Hepatocyte (in vitro differentiated cells): ENCODE measurements at regions not wholly inside any gene's neighbourhood (a gene's known extent, or its start where the extent isn't known, plus 50 kb on each side); places are given as distances from the start of the nearest gene placed in this dataset.

Source experiments
- DNase-seq: peaks from one replicate; pipeline ENCODE4 v3.0.0-alpha.2; 2016; ENCODE audit warnings: low spot score
- H2AFZ ChIP-seq: fragments of 200-600 bp; sonication (generic); 2 replicates; pipeline ENCODE4 v1.6.0; 2016; ENCODE audit warnings: antibody characterized with exemption, mild to moderate bottlenecking
- H3K27ac ChIP-seq: fragments of 200-600 bp; sonication (generic); 2 replicates; pipeline ENCODE4 v1.5.1; 2016; ENCODE audit warnings: mild to moderate bottlenecking
- H3K27me3 ChIP-seq: fragments of 200-600 bp; sonication (generic); 2 replicates; pipeline ENCODE4 v1.6.1; 2016
- H3K36me3 ChIP-seq: fragments of 200-600 bp; sonication (generic); replicated peaks from 2 replicates; pipeline ENCODE4 v1.5.1; 2016; ENCODE audit warnings: low read depth; ENCODE audit not compliant: insufficient read depth
- H3K4me1 ChIP-seq: fragments of 200-600 bp; sonication (generic); 2 replicates; pipeline ENCODE4 v1.5.1; 2016; ENCODE audit warnings: mild to moderate bottlenecking, moderate library complexity; ENCODE audit not compliant: insufficient read depth
- H3K4me2 ChIP-seq: fragments of 200-600 bp; sonication (generic); 2 replicates; pipeline ENCODE4 v1.6.0; 2016
- H3K4me3 ChIP-seq: fragments of 200-600 bp; sonication (generic); 2 replicates; pipeline ENCODE4 v1.5.1; 2016; ENCODE audit warnings: mild to moderate bottlenecking
- H3K79me2 ChIP-seq: fragments of 200-600 bp; sonication (generic); 2 replicates; pipeline ENCODE4 v1.6.0; 2017; ENCODE audit warnings: mild to moderate bottlenecking
- H3K9me2 ChIP-seq: fragments of 200-600 bp; sonication (generic); replicated peaks from 2 replicates; pipeline ENCODE4 v1.6.0; 2017; ENCODE audit warnings: mild to moderate bottlenecking; ENCODE audit not compliant: insufficient read depth
- H3K9me3 ChIP-seq: fragments of 200-600 bp; sonication (generic); 2 replicates; pipeline ENCODE4 v1.5.1; 2016; ENCODE audit warnings: low read depth, mild to moderate bottlenecking
- H4K20me1 ChIP-seq: fragments of 200-600 bp; sonication (generic); 2 replicates; pipeline ENCODE4 v1.6.0; 2016; ENCODE audit warnings: mild to moderate bottlenecking; ENCODE audit not compliant: insufficient read depth, poor library complexity, severe bottlenecking
- CTCF ChIP-seq: fragments of 200-600 bp; sonication (generic); IDR thresholded peaks from 2 replicates; pipeline ENCODE4 v1.5.1; 2016; ENCODE audit warnings: antibody characterized with exemption, mild to moderate bottlenecking; ENCODE audit not compliant: poor library complexity
- EZH2 ChIP-seq: fragments of 200-600 bp; sonication (generic); IDR thresholded peaks from 2 replicates; pipeline ENCODE4 v1.6.1; 2016; ENCODE audit warnings: antibody characterized with exemption, mild to moderate bottlenecking, borderline replicate concordance
- EZH2phosphoT487 ChIP-seq: fragments of 200-600 bp; sonication (generic); IDR thresholded peaks from one replicate; pipeline ENCODE4 v1.6.1; 2018; ENCODE audit warnings: antibody characterized with exemption, mild to moderate bottlenecking, low read depth, moderate library complexity; ENCODE audit not compliant: unreplicated experiment, severe bottlenecking
- WGBS: methylation state at CpG from one replicate; pipeline ENCODE4 v1.1.6; 2016; ENCODE audit warnings: low lambda C conversion rate; ENCODE audit errors: missing lambda C conversion rate; 5-methylcytosine and 5-hydroxymethylcytosine counted together

DNA sequence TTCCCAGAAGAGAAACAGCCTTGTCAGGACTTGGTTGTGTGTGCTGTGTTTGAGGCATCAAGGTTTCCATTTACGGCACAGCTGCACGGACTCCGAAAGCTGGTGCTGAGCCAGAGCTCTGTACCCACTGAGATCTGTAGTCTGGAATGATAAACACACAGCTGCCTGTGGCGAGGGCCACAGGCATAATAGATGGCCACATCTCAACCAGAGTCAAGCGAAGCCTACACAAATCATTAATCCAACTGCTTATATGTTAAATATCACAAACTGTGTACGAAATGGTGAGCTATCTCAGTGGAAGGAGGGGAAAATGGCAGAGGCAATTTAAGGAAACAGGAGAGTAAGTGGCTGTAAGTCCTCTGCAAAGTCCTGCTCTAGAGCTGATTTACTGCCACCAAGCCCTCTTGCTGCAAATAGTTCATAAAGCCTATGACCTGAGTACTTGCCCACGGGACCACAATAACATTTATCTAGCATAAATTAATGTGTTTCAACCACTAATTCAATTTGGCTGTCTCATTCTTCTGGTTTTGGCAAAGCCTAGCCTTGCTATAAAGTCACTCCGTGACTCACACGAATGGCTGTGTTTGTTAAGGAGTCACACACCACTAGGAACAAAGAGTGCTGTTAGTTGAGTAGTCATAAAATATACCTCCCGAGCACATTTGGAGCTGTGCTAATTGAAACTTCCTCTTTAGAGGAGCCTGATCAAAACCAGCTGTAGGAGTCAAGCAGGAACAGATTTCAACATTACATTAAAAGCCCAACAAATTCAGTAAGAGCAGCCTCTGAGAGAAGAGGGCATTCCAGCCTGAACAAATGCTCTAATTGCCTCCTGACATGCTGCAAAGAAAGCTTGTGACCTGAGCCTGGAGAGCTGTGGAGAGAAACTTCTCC, 738.6 kb upstream of the ZNF608 start:
- peak; percentile 68 for DNase-seq
- peaks cover 26% of the 10 kb centered on the region for H3K4me1 ChIP-seq
- H3K79me2 ChIP-seq: no peaks in the 10 kb centered on the region

DNA sequence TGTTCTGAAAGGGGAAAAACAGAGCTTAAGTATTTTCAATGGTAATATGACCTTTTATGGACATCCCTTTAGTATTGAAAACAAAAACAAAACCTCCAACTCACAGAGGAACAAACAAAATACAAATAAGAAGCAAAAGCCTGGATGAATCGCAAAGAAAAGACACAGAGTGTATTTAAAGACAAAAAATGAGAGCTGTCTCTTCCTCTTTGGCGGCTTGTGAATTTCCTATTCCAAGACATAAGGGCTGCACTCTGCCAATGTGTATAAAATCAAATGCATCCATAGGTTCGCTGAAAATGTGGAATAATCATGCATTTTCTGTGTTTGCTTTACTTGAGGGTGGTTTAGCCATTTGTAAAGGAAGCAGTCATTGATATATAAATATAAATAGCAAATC, 739.3 kb upstream of the ZNF608 start:
- no peak for DNase-seq
- H3K36me3 ChIP-seq: no peaks in the 10 kb centered on the region

More for the DNA sequence above, 738.6 kb upstream of the ZNF608 start:
- Histone ChIP-seq H3K4me3 (no peak overlapping the region), H2AFZ (peak overlapping the region; percentile 10), H3K27ac (peak overlapping the region; percentile 78), H3K9me3 (no peaks in the 10 kb centered on the region), H3K36me3 (no peaks in the 10 kb centered on the region), H3K27me3 (no peaks in the 10 kb centered on the region), H4K20me1 (no peaks in the 10 kb centered on the region), H3K4me2 (peak overlapping the region; percentile 66), H3K9me2 (no peaks in the 10 kb centered on the region)
- TF ChIP-seq EZH2 (no peak), EZH2phosphoT487 (no peak), CTCF (no peak)
- WGBS: 27% methylated on average over 10 of the region's 10 CpGs

GRCh38 chr5:125486634-125487033, 740.2 kb upstream of the ZNF608 start:
- Histone ChIP-seq H3K27me3 (no peaks in the 10 kb centered on the region), H3K4me3 (no peak overlapping the region), H3K4me1 (peaks cover 26% of the 10 kb centered on the region), H3K79me2 (no peaks in the 10 kb centered on the region), H3K4me2 (peak overlapping the region; percentile 66), H2AFZ (no peak overlapping the region), H3K9me2 (no peaks in the 10 kb centered on the region), H3K9me3 (no peaks in the 10 kb centered on the region), H3K27ac (no peak overlapping the region), H3K36me3 (no peaks in the 10 kb centered on the region), H4K20me1 (no peaks in the 10 kb centered on the region)
- no peak for DNase-seq
- TF ChIP-seq CTCF (no peak), EZH2phosphoT487 (no peak), EZH2 (no peak)
- WGBS: 82% methylated on average over 2 of the region's 2 CpGs

More for the DNA sequence above, 739.3 kb upstream of the ZNF608 start:
- Histone ChIP-seq H4K20me1 (no peaks in the 10 kb centered on the region), H3K4me3 (no peak overlapping the region), H3K9me3 (no peaks in the 10 kb centered on the region), H3K4me1 (peaks cover 26% of the 10 kb centered on the region), H3K4me2 (peak overlapping the region; percentile 66), H3K27me3 (no peaks in the 10 kb centered on the region), H3K79me2 (no peaks in the 10 kb centered on the region), H2AFZ (no peak overlapping the region), H3K9me2 (no peaks in the 10 kb centered on the region), H3K27ac (peak overlapping the region; percentile 78)
- 61% methylated on average over 3 of the region's 3 CpGs for WGBS
- no peak for TF ChIP-seq EZH2
- no peak for TF ChIP-seq CTCF
- TF ChIP-seq EZH2phosphoT487: no peak
